ENCODE measurements at regions not wholly inside any gene's neighbourhood (a gene's known extent, or its start where the extent isn't known, plus 50 kb on each side); places are given as distances from the start of the nearest gene placed in this dataset.

- no peaks in the 10 kb centered on the region for H3K4me1 ChIP-seq (ENCODE audit: control insufficient read depth, insufficient read depth, low read length)
- DNase-seq = no peak
- ChIA-PET CTCF (no interaction called here), POLR2A (ENCODE audit: unreplicated experiment) (no interaction called here)
- no CpG with 5 or more reads among the region's 1 CpG for WGBS, 2 experiments (ENCODE audit: extremely low coverage in 2 of 2, insufficient read length in 1 of 2)
- no peak overlapping the region for H3K23ac ChIP-seq (ENCODE audit: low read depth, low read length)
- H2BK15ac ChIP-seq (ENCODE audit: low read depth, low read length) = no peak overlapping the region
- intact Hi-C loops (cut with micrococcal nuclease) = no loop called here
- H3K14ac ChIP-seq (replicated peaks; ENCODE audit: low read depth, low read length) = no peak overlapping the region
- H4K20me1 ChIP-seq (ENCODE audit: insufficient read depth, low read length) = no peaks in the 10 kb centered on the region
- no peak overlapping the region for H3K4me2 ChIP-seq (ENCODE audit: low read depth, low read length)
- BruUV-seq (replicated peaks) = no TSS peak
- no peak overlapping the region for H4K91ac ChIP-seq (ENCODE audit: insufficient read depth, low read depth, low read length)
- no peaks in the 10 kb centered on the region for H3K9me3 ChIP-seq (ENCODE audit: control insufficient read depth, insufficient read depth, low read length)
- no peaks in the 10 kb centered on the region for H3K27me3 ChIP-seq (ENCODE audit: control insufficient read depth, insufficient read depth, low read length)
- H2BK5ac ChIP-seq (ENCODE audit: low read depth, low read length, poor library complexity, severe bottlenecking) = no peak overlapping the region
- H2BK120ac ChIP-seq (ENCODE audit: low read depth, low read length) = no peak overlapping the region
- H4K5ac ChIP-seq (ENCODE audit: low read depth, low read length) = no peak overlapping the region
- no peak overlapping the region for H3K18ac ChIP-seq (ENCODE audit: low read depth, low read length)
- TF ChIP-seq SMC3 (IDR thresholded peaks at IDR 0.05; ENCODE audit: low read depth, low read length) (no peak), RFX5 (IDR thresholded peaks at IDR 0.05; ENCODE audit: low read depth, low read length) (no peak), MXI1 (IDR thresholded peaks at IDR 0.05; ENCODE audit: borderline replicate concordance, low read depth, low read length) (no peak), MAZ (IDR thresholded peaks at IDR 0.05; ENCODE audit: borderline replicate concordance, low read depth, low read length) (no peak), CHD1 (IDR thresholded peaks at IDR 0.05; ENCODE audit: low read depth, low read length) (no peak), POLR2A (IDR thresholded peaks at IDR 0.05; ENCODE audit: low read depth, low read length) (no peak), CEBPB (IDR thresholded peaks at IDR 0.05; ENCODE audit: low read depth, low read length) (no peak), ELK1 (IDR thresholded peaks at IDR 0.05; ENCODE audit: borderline replicate concordance, low read depth, low read length) (no peak), MAFK (IDR thresholded peaks at IDR 0.05; ENCODE audit: low read depth, low read length) (no peak), CTCF (conservative IDR thresholded peaks at IDR 0.05; ENCODE audit: low read depth, low read length) (no peak), RCOR1 (IDR thresholded peaks at IDR 0.05; ENCODE audit: insufficient replicate concordance, low read length) (no peak), RAD21 (IDR thresholded peaks at IDR 0.05; ENCODE audit: low read length) (no peak), NFE2L2 (IDR thresholded peaks at IDR 0.05; ENCODE audit: low read depth, low read length) (no peak), BHLHE40 (IDR thresholded peaks at IDR 0.05; ENCODE audit: low read depth, low read length) (no peak)
- no peak overlapping the region for H2AK5ac ChIP-seq (ENCODE audit: low read depth, low read length)
- H4K8ac ChIP-seq (ENCODE audit: low read depth in 2 of 2, low read length in 2 of 2) = no peak overlapping the region
- H3K79me1 ChIP-seq (ENCODE audit: low read depth in 1 of 2, low read length in 2 of 2) = no peaks in the 10 kb centered on the region
- no peak overlapping the region for H3K4ac ChIP-seq (ENCODE audit: low read depth, low read length)
- in situ Hi-C loops (cut with MboI; ENCODE audit: low sequenced_read_pairs) = no loop called here
- dilution Hi-C loops (cut with HindIII; ENCODE audit: low sequenced_read_pairs, unreplicated experiment) = no loop called here
- no peak for ATAC-seq (ENCODE audit: low read depth)
- H2AK9ac ChIP-seq (replicated peaks; ENCODE audit: low read depth, low read length, poor library complexity) = no peak overlapping the region
- no peaks in the 10 kb centered on the region for H3K36me3 ChIP-seq (ENCODE audit: control insufficient read depth, insufficient read depth, low read length)
- H3K56ac ChIP-seq (ENCODE audit: extremely low read depth, insufficient read depth, low read length) = no peak overlapping the region
- H3K9ac ChIP-seq (ENCODE audit: low read depth, low read length) = no peak overlapping the region
- H3K27ac ChIP-seq (ENCODE audit: insufficient read depth, low read length) = no peak overlapping the region
- no peaks in the 10 kb centered on the region for H3K9me1 ChIP-seq (ENCODE audit: insufficient read depth, low read length)
- no peak overlapping the region for H2BK20ac ChIP-seq (ENCODE audit: low read depth, low read length)
- no peak overlapping the region for H3K4me3 ChIP-seq (ENCODE audit: insufficient read depth, low read depth, low read length)
- H2AFZ ChIP-seq (replicated peaks; ENCODE audit: low read length, poor library complexity) = no peak overlapping the region
Measured at GRCh38 chr10:9901971-9902370, 1115.7 kb upstream of the CELF2 start.

Data from IMR-90 (cell line).